GM12872 (cell line): ENCODE measurements at regions not wholly inside any gene's neighbourhood (a gene's known extent, or its start where the extent isn't known, plus 50 kb on each side); places are given as distances from the start of the nearest gene placed in this dataset.

Experiments
- CTCF ChIP-seq: IDR thresholded peaks from 3 replicates; pipeline ENCODE4 v1.5.1; 2011; ENCODE audit warnings: low read depth, mild to moderate bottlenecking, low read length, moderate library complexity; ENCODE audit not compliant: insufficient read depth

GRCh38 chr2:208609166-208609804 lies 202.7 kb downstream of the PTH2R start:
- TF ChIP-seq CTCF: no peak

GRCh38 chr2:208618220-208618619 lies 211.6 kb downstream of the PTH2R start:
- TF ChIP-seq CTCF: no peak

DNA sequence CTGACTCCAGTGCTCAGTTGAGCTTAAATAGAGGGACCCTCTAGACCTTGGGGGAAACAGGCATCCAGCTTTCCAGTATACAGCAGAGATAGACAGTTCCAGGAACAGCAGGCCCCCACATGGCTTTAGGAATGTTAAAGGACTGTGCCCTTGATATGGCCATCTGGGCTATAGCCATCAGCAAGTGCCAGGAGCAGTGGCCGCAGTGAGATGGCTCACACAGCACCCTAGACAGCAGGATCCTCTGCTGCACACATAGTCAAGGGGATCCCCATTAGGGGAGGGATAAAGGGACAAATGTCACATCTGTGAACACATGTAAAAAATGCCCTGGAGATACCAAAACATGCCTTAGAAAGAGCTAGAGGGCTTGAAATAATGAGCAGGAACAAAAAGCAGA lies 213.4 kb downstream of the PTH2R start:
- TF ChIP-seq CTCF: no peak

- no peak for TF ChIP-seq CTCF
Measured at GRCh38 chr2:208620487-208620978, 213.9 kb downstream of the PTH2R start.

DNA sequence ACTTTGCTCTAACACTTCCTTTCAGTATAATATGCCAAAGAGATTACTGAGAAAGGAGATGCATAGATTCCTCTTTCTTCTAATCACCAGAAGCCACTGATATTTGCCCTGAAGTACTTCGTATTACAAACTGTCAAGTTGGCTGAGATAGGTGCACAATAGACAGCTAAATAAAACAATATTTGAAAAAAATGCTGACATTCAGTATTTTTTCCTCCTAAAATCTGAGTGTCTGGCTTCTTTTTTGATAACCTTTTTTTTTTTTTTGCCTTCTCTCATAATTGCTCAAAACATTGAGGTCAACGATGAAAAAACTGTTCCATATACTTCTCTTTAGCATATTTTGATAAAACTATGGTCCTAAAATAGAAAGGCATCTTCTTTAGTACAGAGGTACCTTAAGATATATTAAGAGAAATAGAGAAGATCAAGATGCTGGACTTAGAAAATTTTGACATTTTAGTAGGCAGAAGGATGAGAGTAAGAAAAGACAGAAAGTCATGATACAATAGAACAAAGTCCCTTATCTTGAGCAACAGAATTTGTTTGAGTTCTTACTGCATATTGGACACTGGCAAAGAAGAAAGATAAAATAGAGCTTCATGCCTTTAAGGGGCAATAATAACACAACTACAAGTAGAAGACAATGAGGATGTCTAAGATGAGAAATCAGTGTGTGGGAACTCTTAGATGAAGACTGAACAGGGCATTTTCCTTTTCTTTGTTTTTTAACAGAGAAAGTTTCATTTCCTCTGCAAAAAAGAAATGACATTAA lies 220.7 kb downstream of the PTH2R start:
- TF ChIP-seq CTCF: no peak

DNA sequence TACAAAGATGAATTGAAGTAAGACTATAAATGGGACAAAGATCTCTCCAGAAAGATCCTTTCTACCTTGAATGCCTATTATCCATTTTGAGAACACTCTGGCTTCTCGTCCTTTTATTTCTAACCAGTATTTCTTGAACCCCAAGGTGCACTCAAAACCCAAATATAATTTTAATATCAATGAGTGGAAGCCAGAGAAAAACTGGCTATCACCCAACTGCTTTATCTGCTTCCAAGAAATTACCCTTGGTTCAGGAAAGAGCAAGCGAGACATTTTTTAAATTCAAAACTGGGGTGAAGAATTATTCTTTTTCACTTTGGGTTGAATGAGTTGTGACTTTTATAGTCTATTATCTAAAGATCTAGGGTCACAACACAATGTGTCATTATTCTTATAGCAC lies 221.3 kb downstream of the PTH2R start:
- TF ChIP-seq CTCF: no peak

- TF ChIP-seq CTCF: no peak
Measured at GRCh38 chr2:208638059-208638458, 231.5 kb downstream of the PTH2R start.
